ENCODE measurements at regions not wholly inside any gene's neighbourhood (a gene's known extent, or its start where the extent isn't known, plus 50 kb on each side); places are given as distances from the start of the nearest gene placed in this dataset.

DNA sequence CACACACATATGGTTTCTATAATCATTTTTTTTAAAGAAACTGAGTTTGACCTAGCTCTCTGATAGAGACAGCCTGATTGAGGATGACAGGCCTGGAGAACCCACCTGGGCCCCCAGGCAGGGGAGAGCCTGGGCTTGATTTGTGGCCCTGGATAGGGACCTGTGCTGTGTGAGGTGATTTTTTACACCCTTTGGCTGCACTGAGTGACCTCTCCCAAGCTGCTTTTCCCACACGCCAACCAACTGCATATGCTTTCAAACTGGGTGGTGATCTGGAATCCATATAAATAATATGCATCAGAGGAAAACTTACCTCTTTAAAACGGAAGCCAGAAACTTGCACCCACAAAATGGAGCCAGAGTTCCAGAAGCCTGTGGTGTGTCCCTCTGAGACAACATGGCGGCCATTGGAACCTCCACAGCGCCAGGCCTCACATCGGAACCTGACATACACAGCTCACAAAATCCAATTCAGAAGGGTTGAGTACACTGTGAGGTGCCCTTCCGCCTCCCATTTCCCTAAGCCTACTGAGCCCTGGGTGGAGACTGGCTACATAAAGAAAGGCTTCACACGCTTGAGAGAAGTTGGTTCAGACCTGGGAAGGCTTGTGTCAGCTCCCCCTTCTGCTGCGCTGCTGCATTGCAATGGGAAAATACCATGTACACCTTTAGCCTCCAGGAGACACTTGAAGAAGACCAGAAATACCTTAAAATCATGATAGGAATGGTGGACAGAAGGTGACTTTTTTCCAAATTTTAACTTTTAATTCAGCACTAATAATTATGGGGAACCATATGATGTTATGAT, 160.7 kb downstream of the HHIPL2 start:
- H2BK15ac ChIP-seq (ENCODE audit: low read length), result no peak overlapping the region
- no peak overlapping the region for H3K14ac ChIP-seq (ENCODE audit: insufficient read length)
- H3K18ac ChIP-seq (ENCODE audit: extremely low read depth, low read length), result no peak overlapping the region
- no peaks in the 10 kb centered on the region for H3K9me3 ChIP-seq (ENCODE audit: insufficient read depth in 2 of 2, low read depth in 1 of 2, low read length in 1 of 2)
- no peak overlapping the region for H2AK5ac ChIP-seq (ENCODE audit: low read depth, low read length)
- no peak overlapping the region for H2BK12ac ChIP-seq (ENCODE audit: low read depth, low read length)
- H3K23ac ChIP-seq (ENCODE audit: insufficient read length), result no peak overlapping the region
- H2BK120ac ChIP-seq (replicated peaks; ENCODE audit: low read depth, low read length), result no peak overlapping the region
- H2BK20ac ChIP-seq (ENCODE audit: low read length), result no peak overlapping the region
- H3K79me2 ChIP-seq (ENCODE audit: control insufficient read depth in 1 of 2, insufficient read depth in 2 of 2, low read length in 2 of 2), result no peaks in the 10 kb centered on the region
- FAIRE-seq (peak; percentile 48), DNase-seq (ENCODE audit: low read depth in 1 of 2, low spot score in 2 of 2) (peak in 1 of 2 experiments; percentile 77)
- no peaks in the 10 kb centered on the region for H3K23me2 ChIP-seq (ENCODE audit: low read depth, low read length)
- no peak overlapping the region for H4K91ac ChIP-seq (replicated peaks; ENCODE audit: insufficient read length, low read length)
- no peaks in the 10 kb centered on the region for H4K20me1 ChIP-seq (replicated peaks in 1 of 2; ENCODE audit: control insufficient read depth in 1 of 2, insufficient read depth in 2 of 2, low read length in 2 of 2)
- H3K27ac ChIP-seq (ENCODE audit: low read depth, low read length), result no peak overlapping the region
- H3K4me2 ChIP-seq (ENCODE audit: insufficient read depth in 1 of 2, low read depth in 2 of 2, low read length in 2 of 2), result no peak overlapping the region
- peak overlapping the region; percentile 93 for H2AFZ ChIP-seq (ENCODE audit: low read length)
- no peaks in the 10 kb centered on the region for H3K79me1 ChIP-seq (ENCODE audit: low read depth, low read length)
- no peaks in the 10 kb centered on the region for H3K4me1 ChIP-seq (replicated peaks in 1 of 4; ENCODE audit: control insufficient read depth in 3 of 4, insufficient read depth in 4 of 4, low read length in 3 of 4)
- no peaks in the 10 kb centered on the region for H3K36me3 ChIP-seq (ENCODE audit: control insufficient read depth in 2 of 4, insufficient read depth in 4 of 4, low read length in 3 of 4)
- H4K8ac ChIP-seq (ENCODE audit: extremely low read depth, insufficient read depth, low read length), result peak overlapping the region; percentile 88; the same call in 1 of the 2 replicates
- H3K9ac ChIP-seq (replicated peaks in 1 of 4; ENCODE audit: extremely low read depth in 1 of 4, low read depth in 3 of 4, low read length in 3 of 4), result no peak overlapping the region
- ChIA-PET CTCF (ENCODE audit: partially characterized antibody) (interaction anchor here (0.7 to 2.5 kb wide), 24 partner anchors 8 to 1822 kb away, joined by 3 to 20 read pairs (median 4); no protein-coding TSS in a partner anchor), POLR2A (ENCODE audit: partially characterized antibody) (no interaction called here)
- no peak overlapping the region for H4K5ac ChIP-seq (ENCODE audit: insufficient read length, low read depth, low read length)
- H3K4me3 ChIP-seq (ENCODE audit: extremely low read depth in 1 of 4, insufficient read depth in 2 of 4, low read depth in 3 of 4, low read length in 4 of 4), result no peak overlapping the region
- no peak overlapping the region for H3K4ac ChIP-seq (replicated peaks; ENCODE audit: insufficient read length, low read depth, low read length)
- 75% methylated on average over 7 of the region's 8 CpGs; no CpG with 5 or more reads in 1 of the 2 experiments for WGBS, 2 experiments (ENCODE audit: extremely low coverage in 1 of 2, insufficient coverage in 1 of 2, insufficient read length in 1 of 2, insufficient replicate concordance in 2 of 2, low coverage in 1 of 2, low lambda C conversion rate in 2 of 2, missing lambda C conversion rate in 1 of 2)
- TF ChIP-seq YY1 (IDR thresholded peaks at IDR 0.05; ENCODE audit: low read depth, low read length) (peak; percentile 73), RAD21 (IDR thresholded peaks at IDR 0.05 in 1 of 2, conservative IDR thresholded peaks at IDR 0.05 in 1 of 2; ENCODE audit: low read depth in 2 of 2, low read length in 2 of 2) (peak; percentile 59 to 71), EP300 (IDR thresholded peaks at IDR 0.05; ENCODE audit: borderline replicate concordance in 1 of 2, low read depth in 2 of 2, low read length in 2 of 2) (no peak), PHF8 (conservative IDR thresholded peaks at IDR 0.05; ENCODE audit: low read depth, low read length) (no peak)
- TF ChIP-seq, protein P1, sequence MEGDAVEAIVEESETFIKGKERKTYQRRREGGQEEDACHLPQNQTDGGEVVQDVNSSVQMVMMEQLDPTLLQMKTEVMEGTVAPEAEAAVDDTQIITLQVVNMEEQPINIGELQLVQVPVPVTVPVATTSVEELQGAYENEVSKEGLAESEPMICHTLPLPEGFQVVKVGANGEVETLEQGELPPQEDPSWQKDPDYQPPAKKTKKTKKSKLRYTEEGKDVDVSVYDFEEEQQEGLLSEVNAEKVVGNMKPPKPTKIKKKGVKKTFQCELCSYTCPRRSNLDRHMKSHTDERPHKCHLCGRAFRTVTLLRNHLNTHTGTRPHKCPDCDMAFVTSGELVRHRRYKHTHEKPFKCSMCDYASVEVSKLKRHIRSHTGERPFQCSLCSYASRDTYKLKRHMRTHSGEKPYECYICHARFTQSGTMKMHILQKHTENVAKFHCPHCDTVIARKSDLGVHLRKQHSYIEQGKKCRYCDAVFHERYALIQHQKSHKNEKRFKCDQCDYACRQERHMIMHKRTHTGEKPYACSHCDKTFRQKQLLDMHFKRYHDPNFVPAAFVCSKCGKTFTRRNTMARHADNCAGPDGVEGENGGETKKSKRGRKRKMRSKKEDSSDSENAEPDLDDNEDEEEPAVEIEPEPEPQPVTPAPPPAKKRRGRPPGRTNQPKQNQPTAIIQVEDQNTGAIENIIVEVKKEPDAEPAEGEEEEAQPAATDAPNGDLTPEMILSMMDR (IDR thresholded peaks at IDR 0.05; ENCODE audit: control extremely low read depth in 1 of 3, insufficient read depth in 1 of 3, low read depth in 1 of 3, low read length in 3 of 3), result peak; percentile 72 to 89 (median 73)
- H2BK5ac ChIP-seq (ENCODE audit: low read depth, low read length), result no peak overlapping the region
- H3K56ac ChIP-seq (replicated peaks; ENCODE audit: insufficient read length, low read depth, low read length), result no peak overlapping the region
- no peaks in the 10 kb centered on the region for H3K27me3 ChIP-seq (replicated peaks in 1 of 4; ENCODE audit: control insufficient read depth in 3 of 4, extremely low read depth in 1 of 4, insufficient read depth in 3 of 4, low read length in 3 of 4)

Measured in H1 (cell line).